GM19239 (cell line): ENCODE measurements at regions not wholly inside any gene's neighbourhood (a gene's known extent, or its start where the extent isn't known, plus 50 kb on each side); places are given as distances from the start of the nearest gene placed in this dataset.

Experiments
- DNase-seq: peaks from one replicate; pipeline ENCODE4 v3.0.0; 2011; ENCODE audit warnings: low spot score; ENCODE audit not compliant: insufficient read length
- FAIRE-seq: peaks from 2 replicates; lab custom pipeline; 2011; peaks lifted over from hg19 to GRCh38; lab: Jason Lieb, UNC

- no peak for FAIRE-seq
Observed at GRCh38 chr5:103498800-103499551, 63.6 kb downstream of the NUDT12 start.

GRCh38 chr5:103498211-103498610 is 64.4 kb downstream of the NUDT12 start:
- no peak for FAIRE-seq
- no peak for DNase-seq

More at GRCh38 chr5:103498800-103499551, 63.6 kb downstream of the NUDT12 start:
- DNase-seq, result no peak

GRCh38 chr5:103497781-103498180 is 64.8 kb downstream of the NUDT12 start:
- DNase-seq, result no peak
- FAIRE-seq, result no peak

- FAIRE-seq (no peak), DNase-seq (no peak)
Observed at GRCh38 chr5:103490030-103490739, 72.4 kb downstream of the NUDT12 start.

GRCh38 chr5:103489307-103489706 is 73.3 kb downstream of the NUDT12 start:
- FAIRE-seq (no peak), DNase-seq (no peak)

GRCh38 chr5:103487822-103488493 is 74.6 kb downstream of the NUDT12 start:
- FAIRE-seq (no peak), DNase-seq (no peak)

GRCh38 chr5:103487218-103487617 is 75.4 kb downstream of the NUDT12 start:
- no peak for FAIRE-seq
- no peak for DNase-seq

- FAIRE-seq (no peak), DNase-seq (no peak)
Observed at GRCh38 chr5:103486739-103487138, 75.8 kb downstream of the NUDT12 start.

GRCh38 chr5:103480246-103480645 is 82.3 kb downstream of the NUDT12 start:
- FAIRE-seq (no peak), DNase-seq (no peak)

GRCh38 chr5:103477678-103478077 is 84.9 kb downstream of the NUDT12 start:
- no peak for FAIRE-seq
- DNase-seq, result no peak

- FAIRE-seq (no peak), DNase-seq (no peak)
Observed at GRCh38 chr5:103476811-103477210, 85.8 kb downstream of the NUDT12 start.

- FAIRE-seq (peak; percentile 66), DNase-seq (no peak)
Observed at GRCh38 chr5:103475629-103476240, 86.9 kb downstream of the NUDT12 start.

- DNase-seq (no peak), FAIRE-seq (no peak)
Observed at GRCh38 chr5:103474677-103475076, 87.9 kb downstream of the NUDT12 start.

- FAIRE-seq, result no peak
- no peak for DNase-seq
Observed at GRCh38 chr5:103473725-103474124, 88.9 kb downstream of the NUDT12 start.

- DNase-seq (no peak), FAIRE-seq (no peak)
Observed at GRCh38 chr5:103472830-103473229, 89.8 kb downstream of the NUDT12 start.

- FAIRE-seq (no peak), DNase-seq (no peak)
Observed at GRCh38 chr5:103472265-103472664, 90.3 kb downstream of the NUDT12 start.

GRCh38 chr5:103469288-103470040 is 93.1 kb downstream of the NUDT12 start:
- FAIRE-seq (no peak), DNase-seq (no peak)

- DNase-seq (no peak), FAIRE-seq (no peak)
Observed at GRCh38 chr5:103467831-103468230, 94.8 kb downstream of the NUDT12 start.

GRCh38 chr5:103466495-103466894 is 96.1 kb downstream of the NUDT12 start:
- DNase-seq (no peak), FAIRE-seq (no peak)

- FAIRE-seq (no peak), DNase-seq (no peak)
Observed at GRCh38 chr5:103465891-103466290, 96.7 kb downstream of the NUDT12 start.
